ENCODE measurements at regions not wholly inside any gene's neighbourhood (a gene's known extent, or its start where the extent isn't known, plus 50 kb on each side); places are given as distances from the start of the nearest gene placed in this dataset.

GRCh38 chr13:62687732-62688131, 1272.1 kb upstream of the PCDH20 start:
- H3K4me3 ChIP-seq (ENCODE audit: low read depth, low read length), result no peak overlapping the region
- TF ChIP-seq CTCF (conservative IDR thresholded peaks at IDR 0.05; ENCODE audit: low read depth, low read length), result no peak
- DNase-seq (ENCODE audit: low read depth), result no peak

GRCh38 chr13:62684359-62684758, 1268.7 kb upstream of the PCDH20 start:
- no peak for TF ChIP-seq CTCF (conservative IDR thresholded peaks at IDR 0.05; ENCODE audit: low read depth, low read length)
- no peak overlapping the region for H3K4me3 ChIP-seq (ENCODE audit: low read depth, low read length)
- DNase-seq (ENCODE audit: low read depth), result no peak

GRCh38 chr13:62682788-62683187, 1267.1 kb upstream of the PCDH20 start:
- no peak overlapping the region for H3K4me3 ChIP-seq (ENCODE audit: low read depth, low read length)
- no peak for DNase-seq (ENCODE audit: low read depth)
- TF ChIP-seq CTCF (conservative IDR thresholded peaks at IDR 0.05; ENCODE audit: low read depth, low read length), result no peak

- DNase-seq (ENCODE audit: low read depth), result no peak
- H3K4me3 ChIP-seq (ENCODE audit: low read depth, low read length), result no peak overlapping the region
- TF ChIP-seq CTCF (conservative IDR thresholded peaks at IDR 0.05; ENCODE audit: low read depth, low read length), result no peak
Observed at GRCh38 chr13:62678039-62678438, 1262.4 kb upstream of the PCDH20 start.

GRCh38 chr13:62663767-62664166, 1248.1 kb upstream of the PCDH20 start:
- no peak overlapping the region for H3K4me3 ChIP-seq (ENCODE audit: low read depth, low read length)
- TF ChIP-seq CTCF (conservative IDR thresholded peaks at IDR 0.05; ENCODE audit: low read depth, low read length), result no peak
- DNase-seq (ENCODE audit: low read depth), result no peak

GRCh38 chr13:62659365-62659764, 1243.7 kb upstream of the PCDH20 start:
- no peak for DNase-seq (ENCODE audit: low read depth)
- H3K4me3 ChIP-seq (ENCODE audit: low read depth, low read length), result no peak overlapping the region
- TF ChIP-seq CTCF (conservative IDR thresholded peaks at IDR 0.05; ENCODE audit: low read depth, low read length), result no peak

- TF ChIP-seq CTCF (conservative IDR thresholded peaks at IDR 0.05; ENCODE audit: low read depth, low read length), result no peak
- DNase-seq (ENCODE audit: low read depth), result no peak
- H3K4me3 ChIP-seq (ENCODE audit: low read depth, low read length), result no peak overlapping the region
Observed at GRCh38 chr13:62653371-62653770, 1237.7 kb upstream of the PCDH20 start.
